Colonic mucosa (tissue), 4 donors: ENCODE measurements at regions not wholly inside any gene's neighbourhood (a gene's known extent, or its start where the extent isn't known, plus 50 kb on each side); places are given as distances from the start of the nearest gene placed in this dataset.

Experiments used
- DNase-seq: peaks from one replicate; pipeline ENCODE4 v3.0.0-alpha.2; 2020
- H3K27ac ChIP-seq: fragments of 200-600 bp; one replicate; pipeline ENCODE4 v1.8.0; 2021
- H3K27me3 ChIP-seq: fragments of 200-600 bp; one replicate; pipeline ENCODE4 v1.8.0; 2021
- H3K36me3 ChIP-seq: fragments of 200-600 bp; one replicate; pipeline ENCODE4 v1.8.0; 2021
- H3K4me1 ChIP-seq: fragments of 200-600 bp; one replicate; pipeline ENCODE4 v1.8.0; 2021; ENCODE audit warnings: mild to moderate bottlenecking
- H3K4me3 ChIP-seq: fragments of 200-600 bp; one replicate; pipeline ENCODE4 v1.8.0; 2021
- H3K9ac ChIP-seq, 2 donors: one replicate each; pipeline ENCODE4 v1.7.0; 2013; ENCODE audit warnings: control low read depth in 2 of 2, low read depth in 2 of 2, low read length in 2 of 2
- H3K9me3 ChIP-seq: fragments of 200-600 bp; one replicate; pipeline ENCODE4 v1.8.0; 2021
- intact Hi-C: fragments of 100-400 bp; cut with DNase I; formaldehyde crosslinking; loops from one replicate; pipeline ENCODE4 v1.14.1; 2022
- TF ChIP-seq, protein P1 (sequence below): fragments of 200-600 bp; IDR thresholded peaks from one replicate; pipeline ENCODE4 v1.8.0; 2022; ENCODE audit warnings: antibody characterized with exemption, mild to moderate bottlenecking
- donor health status: healthy.
- donor health status: DM: no; HTN: no; CAD: no.
- donor health status: DM: no; HTN: no; CAD: no.

DNA sequence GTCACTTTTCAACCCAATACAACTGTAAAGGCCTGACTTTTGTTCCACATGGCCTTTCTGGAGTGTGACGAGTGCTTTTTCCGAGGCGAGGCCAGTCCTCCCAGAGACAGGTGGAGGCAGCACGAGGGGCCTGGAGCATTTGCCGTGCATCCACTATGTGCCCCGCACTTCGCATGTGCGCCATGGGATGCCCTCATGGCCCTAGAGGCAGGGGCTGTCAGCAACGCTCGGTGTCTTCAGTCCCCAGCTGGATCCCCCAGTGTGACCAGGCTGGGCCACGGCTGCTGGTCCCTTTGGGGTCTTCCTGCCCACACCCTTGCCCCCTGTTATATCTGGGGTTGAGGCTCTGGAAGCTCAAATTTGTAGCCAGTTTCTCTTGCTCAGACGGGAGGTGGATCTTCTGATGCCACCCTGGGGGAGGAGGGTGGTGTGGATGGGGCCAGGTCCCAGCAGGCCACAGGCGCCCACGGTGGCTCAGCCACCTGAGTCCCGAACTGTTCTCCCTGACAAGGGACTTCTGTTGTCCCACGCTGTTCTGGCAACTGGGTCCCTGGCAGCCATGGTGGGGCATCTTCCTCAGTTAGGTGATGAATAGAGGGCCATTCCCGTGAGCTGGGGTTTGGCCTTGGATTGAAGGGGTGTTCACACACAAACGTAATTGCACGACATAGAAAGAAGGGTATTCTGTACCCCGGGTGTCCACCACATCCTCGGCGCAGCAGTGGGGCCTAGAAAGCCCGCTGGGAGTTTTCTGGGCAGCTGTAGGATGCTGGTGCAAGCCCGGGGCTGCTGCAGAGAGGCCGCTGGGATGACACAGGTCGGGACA lies 100.9 kb downstream of the CTTN start:
- no peak for DNase-seq
- Histone ChIP-seq H3K4me1 (no peaks in the 10 kb centered on the region), H3K9ac (no peak overlapping the region), H3K36me3 (no peaks in the 10 kb centered on the region), H3K9me3 (no peaks in the 10 kb centered on the region), H3K4me3 (no peak overlapping the region), H3K27ac (no peak overlapping the region), H3K27me3 (no peaks in the 10 kb centered on the region)
- TF ChIP-seq, protein P1, sequence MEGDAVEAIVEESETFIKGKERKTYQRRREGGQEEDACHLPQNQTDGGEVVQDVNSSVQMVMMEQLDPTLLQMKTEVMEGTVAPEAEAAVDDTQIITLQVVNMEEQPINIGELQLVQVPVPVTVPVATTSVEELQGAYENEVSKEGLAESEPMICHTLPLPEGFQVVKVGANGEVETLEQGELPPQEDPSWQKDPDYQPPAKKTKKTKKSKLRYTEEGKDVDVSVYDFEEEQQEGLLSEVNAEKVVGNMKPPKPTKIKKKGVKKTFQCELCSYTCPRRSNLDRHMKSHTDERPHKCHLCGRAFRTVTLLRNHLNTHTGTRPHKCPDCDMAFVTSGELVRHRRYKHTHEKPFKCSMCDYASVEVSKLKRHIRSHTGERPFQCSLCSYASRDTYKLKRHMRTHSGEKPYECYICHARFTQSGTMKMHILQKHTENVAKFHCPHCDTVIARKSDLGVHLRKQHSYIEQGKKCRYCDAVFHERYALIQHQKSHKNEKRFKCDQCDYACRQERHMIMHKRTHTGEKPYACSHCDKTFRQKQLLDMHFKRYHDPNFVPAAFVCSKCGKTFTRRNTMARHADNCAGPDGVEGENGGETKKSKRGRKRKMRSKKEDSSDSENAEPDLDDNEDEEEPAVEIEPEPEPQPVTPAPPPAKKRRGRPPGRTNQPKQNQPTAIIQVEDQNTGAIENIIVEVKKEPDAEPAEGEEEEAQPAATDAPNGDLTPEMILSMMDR, result no peak
- intact Hi-C loops, result no loop called here

DNA sequence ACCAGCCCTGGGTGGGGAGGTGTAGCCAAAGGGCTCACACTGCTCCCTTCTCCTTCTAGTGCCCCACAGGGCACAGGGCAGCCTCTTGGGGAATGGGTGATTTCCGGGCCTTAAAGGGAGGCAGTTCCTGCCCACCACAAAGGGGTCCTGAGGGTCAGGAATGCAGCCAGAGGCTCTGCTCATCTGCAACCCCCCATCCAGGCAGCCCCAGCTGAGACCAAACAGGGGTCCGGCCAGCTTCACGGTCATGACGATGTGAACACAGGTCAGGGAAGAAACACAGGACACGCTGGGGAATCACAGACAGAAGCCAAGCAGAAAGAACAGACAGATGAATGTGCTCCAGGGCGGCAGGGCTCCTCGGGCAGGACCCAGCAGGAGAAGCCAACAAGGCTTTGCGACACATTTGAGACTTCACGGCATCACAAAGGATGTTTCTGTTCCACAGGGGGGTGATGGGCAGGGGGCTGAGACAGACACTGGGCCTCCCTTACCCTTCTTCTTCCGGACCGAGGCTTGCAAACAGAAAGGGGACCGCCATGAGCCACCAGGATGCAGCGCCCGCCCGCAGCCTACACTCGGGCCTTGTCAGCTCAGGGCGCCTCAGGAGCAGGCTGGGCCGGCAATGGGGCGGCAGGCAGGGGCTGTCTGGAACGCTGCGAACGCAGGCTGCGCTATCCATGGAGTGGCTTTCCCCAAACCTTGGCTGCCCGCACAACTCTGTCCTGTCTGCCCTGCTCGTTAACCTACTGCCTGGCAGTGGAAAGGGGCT lies 101.9 kb downstream of the CTTN start:
- Histone ChIP-seq H3K9me3 (no peaks in the 10 kb centered on the region), H3K27ac (no peak overlapping the region), H3K9ac (no peak overlapping the region), H3K27me3 (no peaks in the 10 kb centered on the region), H3K4me3 (no peak overlapping the region), H3K4me1 (no peaks in the 10 kb centered on the region), H3K36me3 (no peaks in the 10 kb centered on the region)
- TF ChIP-seq, protein P1, result no peak
- intact Hi-C loops, result no loop called here
- no peak for DNase-seq

DNA sequence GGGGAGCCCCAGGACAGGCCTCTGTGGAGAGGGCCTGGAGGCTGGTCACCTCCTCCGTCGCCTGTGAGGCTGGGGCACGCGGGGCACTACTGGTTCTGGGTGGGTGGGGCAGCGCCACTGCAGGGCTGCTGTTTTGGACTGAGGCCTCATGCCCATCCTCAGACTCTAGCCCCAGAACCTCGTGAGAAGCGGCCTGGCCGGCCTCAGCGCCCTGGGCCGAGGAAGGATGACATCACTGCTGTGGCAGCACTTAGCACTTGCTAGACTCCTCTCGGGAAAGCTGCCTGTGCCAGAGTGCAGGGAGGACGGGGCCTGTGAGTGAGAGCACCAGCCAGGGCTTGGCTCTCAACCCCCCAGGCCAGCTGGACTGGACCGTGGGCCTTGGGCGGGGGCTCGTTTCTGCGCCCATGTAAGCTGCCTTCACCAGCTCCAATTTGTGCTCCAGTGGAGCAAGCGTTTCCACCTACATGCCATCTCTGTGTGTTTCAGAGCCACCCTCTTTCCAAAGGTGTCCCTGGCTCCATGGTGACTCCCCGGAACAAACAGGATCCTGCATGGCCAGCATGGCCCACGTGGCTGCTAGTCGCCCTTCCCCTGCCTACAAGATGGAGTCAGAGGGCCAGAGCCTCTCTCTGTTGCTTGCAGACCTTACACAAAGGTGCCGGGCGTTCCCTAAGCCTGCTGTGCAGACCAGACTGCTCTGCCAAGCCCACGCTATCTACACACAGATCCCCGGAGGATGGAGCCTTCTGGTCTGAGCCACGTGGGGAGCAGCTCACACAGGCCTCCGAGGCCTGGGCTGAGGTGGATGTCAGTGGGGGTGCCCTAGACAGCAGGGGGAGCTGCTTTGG lies 102.9 kb downstream of the CTTN start:
- intact Hi-C loops, result no loop called here
- no peaks in the 10 kb centered on the region for H3K4me1 ChIP-seq
- H3K27ac ChIP-seq, result no peak overlapping the region
- no peaks in the 10 kb centered on the region for H3K36me3 ChIP-seq
- no peaks in the 10 kb centered on the region for H3K9me3 ChIP-seq
- no peaks in the 10 kb centered on the region for H3K27me3 ChIP-seq
- no peak overlapping the region for H3K4me3 ChIP-seq
- no peak for DNase-seq
- TF ChIP-seq, protein P1, result no peak
- no peak overlapping the region for H3K9ac ChIP-seq

DNA sequence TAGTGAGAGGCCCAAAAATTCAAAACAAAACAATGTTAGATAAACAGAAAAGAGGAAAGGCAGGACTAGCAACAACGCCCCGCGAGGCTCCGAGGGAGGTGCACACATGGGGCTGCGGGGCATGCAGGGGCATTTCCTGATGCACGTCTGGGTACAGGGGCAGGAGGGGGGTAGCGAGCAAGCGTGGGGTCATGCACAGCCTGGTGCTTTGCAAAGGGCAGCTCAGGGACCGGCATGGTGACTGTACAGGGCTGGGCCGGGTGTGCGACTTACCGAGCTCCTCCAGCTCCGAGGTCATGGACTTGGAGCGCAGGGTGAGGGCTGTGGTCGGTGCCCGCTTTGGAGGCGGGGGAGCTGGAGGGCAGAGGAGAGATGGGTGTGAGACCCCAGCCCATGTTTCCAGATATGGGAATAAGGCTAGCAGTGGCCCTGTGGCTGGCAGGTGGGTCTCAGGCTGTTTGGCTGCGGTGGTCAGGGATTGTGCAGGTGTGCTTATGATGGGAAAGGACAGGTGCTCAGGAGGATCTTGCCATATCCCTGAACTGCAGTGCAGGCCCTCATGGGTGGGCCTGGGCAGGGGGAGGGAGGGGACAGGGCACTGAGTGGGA lies 103.7 kb downstream of the CTTN start:
- H3K27ac ChIP-seq, result no peak overlapping the region
- H3K36me3 ChIP-seq, result no peaks in the 10 kb centered on the region
- H3K9ac ChIP-seq, result no peak overlapping the region
- no peaks in the 10 kb centered on the region for H3K9me3 ChIP-seq
- no peak overlapping the region for H3K4me3 ChIP-seq
- intact Hi-C loops, result no loop called here
- TF ChIP-seq, protein P1, result no peak
- H3K4me1 ChIP-seq, result no peaks in the 10 kb centered on the region
- no peak for DNase-seq
- no peaks in the 10 kb centered on the region for H3K27me3 ChIP-seq
